NB4 (cell line): ENCODE measurements at regions not wholly inside any gene's neighbourhood (a gene's known extent, or its start where the extent isn't known, plus 50 kb on each side); places are given as distances from the start of the nearest gene placed in this dataset.

Source experiments
- MYC ChIP-seq: IDR thresholded peaks from 2 replicates; pipeline ENCODE4 v1.6.1; 2011; ENCODE audit warnings: low read depth, low read length
- POLR2A ChIP-seq: IDR thresholded peaks from 2 replicates; pipeline ENCODE4 v1.6.1; 2011; ENCODE audit warnings: mild to moderate bottlenecking; ENCODE audit not compliant: insufficient read length; ENCODE audit errors: extremely low read depth
- TF ChIP-seq, protein P1 (sequence below): IDR thresholded peaks from one replicate; pipeline ENCODE4 v1.5.1; 2012; ENCODE audit warnings: low read depth, low read length

DNA sequence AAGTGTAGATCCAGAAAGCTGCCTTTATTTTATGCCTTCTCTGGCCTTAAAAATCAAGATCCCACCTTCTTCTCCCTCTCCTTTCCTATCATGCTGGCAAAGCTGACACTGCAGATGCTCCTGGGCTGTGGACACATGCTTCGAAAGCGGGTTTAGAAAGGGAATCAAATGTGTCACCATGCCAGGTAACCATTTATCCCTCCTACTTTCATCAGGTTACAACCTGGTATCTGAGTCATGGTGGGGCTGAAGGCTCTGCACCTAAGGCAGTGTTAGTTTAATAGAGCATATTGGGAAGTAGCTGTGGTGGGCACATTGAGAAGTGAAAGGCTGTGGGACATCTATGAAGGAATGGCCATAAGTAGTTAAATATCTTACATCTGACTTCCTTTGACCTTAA is 69.8 kb downstream of the GJA1 start:
- TF ChIP-seq, protein P1, sequence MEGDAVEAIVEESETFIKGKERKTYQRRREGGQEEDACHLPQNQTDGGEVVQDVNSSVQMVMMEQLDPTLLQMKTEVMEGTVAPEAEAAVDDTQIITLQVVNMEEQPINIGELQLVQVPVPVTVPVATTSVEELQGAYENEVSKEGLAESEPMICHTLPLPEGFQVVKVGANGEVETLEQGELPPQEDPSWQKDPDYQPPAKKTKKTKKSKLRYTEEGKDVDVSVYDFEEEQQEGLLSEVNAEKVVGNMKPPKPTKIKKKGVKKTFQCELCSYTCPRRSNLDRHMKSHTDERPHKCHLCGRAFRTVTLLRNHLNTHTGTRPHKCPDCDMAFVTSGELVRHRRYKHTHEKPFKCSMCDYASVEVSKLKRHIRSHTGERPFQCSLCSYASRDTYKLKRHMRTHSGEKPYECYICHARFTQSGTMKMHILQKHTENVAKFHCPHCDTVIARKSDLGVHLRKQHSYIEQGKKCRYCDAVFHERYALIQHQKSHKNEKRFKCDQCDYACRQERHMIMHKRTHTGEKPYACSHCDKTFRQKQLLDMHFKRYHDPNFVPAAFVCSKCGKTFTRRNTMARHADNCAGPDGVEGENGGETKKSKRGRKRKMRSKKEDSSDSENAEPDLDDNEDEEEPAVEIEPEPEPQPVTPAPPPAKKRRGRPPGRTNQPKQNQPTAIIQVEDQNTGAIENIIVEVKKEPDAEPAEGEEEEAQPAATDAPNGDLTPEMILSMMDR: no peak
- no peak for TF ChIP-seq POLR2A
- TF ChIP-seq MYC: no peak
